NB4 (cell line): ENCODE measurements at regions not wholly inside any gene's neighbourhood (a gene's known extent, or its start where the extent isn't known, plus 50 kb on each side); places are given as distances from the start of the nearest gene placed in this dataset.

Source experiments
- CTCF ChIP-seq: IDR thresholded peaks from one replicate; pipeline ENCODE4 v1.5.1; 2012; ENCODE audit warnings: low read depth, low read length
- MAX ChIP-seq: IDR thresholded peaks from 2 replicates; pipeline ENCODE4 v1.6.1; 2011; ENCODE audit warnings: low read depth, low read length
- MYC ChIP-seq: IDR thresholded peaks from 2 replicates; pipeline ENCODE4 v1.6.1; 2011; ENCODE audit warnings: low read depth, low read length
- POLR2A ChIP-seq: IDR thresholded peaks from 2 replicates; pipeline ENCODE4 v1.6.1; 2011; ENCODE audit warnings: mild to moderate bottlenecking; ENCODE audit not compliant: insufficient read length; ENCODE audit errors: extremely low read depth

- no peak for TF ChIP-seq POLR2A
- no peak for TF ChIP-seq CTCF
- no peak for TF ChIP-seq MAX
- TF ChIP-seq MYC = no peak
These were observed 369.4 kb downstream of the UTRN start for GRCh38 chr6:144654506-144654905.
